Fibroblast of the conjunctiva (primary cell): ENCODE measurements at regions not wholly inside any gene's neighbourhood (a gene's known extent, or its start where the extent isn't known, plus 50 kb on each side); places are given as distances from the start of the nearest gene placed in this dataset.

ENCODE experiments used
- DNase-seq: peaks from one replicate; pipeline ENCODE4 v3.0.0-alpha.2; 2010; ENCODE audit warnings: low read depth

DNA sequence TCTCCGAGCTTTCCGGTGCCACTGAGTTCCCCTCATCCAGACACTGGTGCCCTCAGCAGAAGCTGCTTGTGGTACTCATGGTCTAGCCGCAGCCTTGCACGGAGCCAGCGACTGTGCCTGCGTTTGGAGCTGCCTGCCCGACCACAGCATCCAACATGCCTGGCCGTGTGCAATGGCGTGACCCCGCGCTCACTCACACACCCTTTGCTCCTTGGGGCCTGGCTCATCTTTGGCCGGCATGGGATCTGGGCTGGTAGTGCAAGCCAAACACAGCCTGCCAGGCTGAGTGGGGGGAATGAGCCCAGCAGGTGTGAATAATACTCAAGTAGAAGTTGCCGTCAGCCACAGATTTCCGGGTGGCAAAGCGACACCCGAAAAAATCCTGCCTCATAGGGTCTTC lies 1178.7 kb upstream of the GBE1 start:
- DNase-seq = no peak

- no peak for DNase-seq
Observed at GRCh38 chr3:82939491-82940097, 1178.1 kb upstream of the GBE1 start.

DNA sequence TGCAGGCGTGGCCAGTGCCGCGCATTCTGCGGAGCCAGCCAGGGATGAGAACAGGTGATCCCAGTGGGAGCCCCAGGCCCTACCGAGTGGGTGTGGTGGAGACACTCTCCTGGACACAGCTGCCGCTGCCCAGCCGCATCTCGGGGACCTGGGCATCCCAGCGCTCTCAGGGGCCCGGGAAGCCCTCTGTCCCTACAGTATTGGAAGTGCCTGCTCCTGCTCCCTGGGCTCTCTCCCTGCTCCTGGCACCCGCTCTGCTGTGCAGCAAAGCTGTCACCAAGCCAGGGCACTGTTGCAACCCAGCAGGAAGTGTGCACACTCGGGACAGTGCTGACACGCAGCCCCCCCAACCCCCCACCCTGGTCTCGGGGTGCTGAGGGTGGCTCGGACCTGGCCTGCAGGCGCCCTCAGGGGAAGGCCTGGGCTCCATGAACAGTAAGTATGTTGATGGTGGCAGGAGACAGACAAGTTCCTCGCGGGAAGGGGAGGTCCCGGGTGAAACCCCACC lies 1177.4 kb upstream of the GBE1 start:
- no peak for DNase-seq

GRCh38 chr3:82927309-82928253 lies 1166.1 kb upstream of the GBE1 start:
- no peak for DNase-seq

GRCh38 chr3:82891028-82891427 lies 1129.6 kb upstream of the GBE1 start:
- DNase-seq = no peak

DNA sequence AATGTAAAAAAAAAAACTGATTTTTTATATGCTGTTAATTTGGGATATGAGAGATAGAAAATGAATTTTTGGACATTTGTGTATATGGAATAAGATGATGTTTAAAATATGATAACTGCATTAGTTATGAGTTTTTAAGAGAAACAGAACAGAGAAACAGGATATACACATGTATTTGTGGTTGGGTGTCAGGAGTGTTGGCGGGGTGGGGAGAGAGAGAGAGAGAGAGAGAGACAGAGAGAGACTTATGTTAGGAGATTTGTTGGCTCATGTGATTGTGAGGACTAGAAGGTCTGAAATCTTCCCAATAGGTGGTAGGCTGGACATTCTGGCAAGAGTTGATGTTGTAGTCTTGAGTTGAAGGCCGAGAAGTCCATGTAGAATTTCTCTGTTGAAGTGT lies 1121.6 kb upstream of the GBE1 start:
- DNase-seq = no peak

GRCh38 chr3:82875401-82875800 lies 1114.0 kb upstream of the GBE1 start:
- DNase-seq = no peak

DNA sequence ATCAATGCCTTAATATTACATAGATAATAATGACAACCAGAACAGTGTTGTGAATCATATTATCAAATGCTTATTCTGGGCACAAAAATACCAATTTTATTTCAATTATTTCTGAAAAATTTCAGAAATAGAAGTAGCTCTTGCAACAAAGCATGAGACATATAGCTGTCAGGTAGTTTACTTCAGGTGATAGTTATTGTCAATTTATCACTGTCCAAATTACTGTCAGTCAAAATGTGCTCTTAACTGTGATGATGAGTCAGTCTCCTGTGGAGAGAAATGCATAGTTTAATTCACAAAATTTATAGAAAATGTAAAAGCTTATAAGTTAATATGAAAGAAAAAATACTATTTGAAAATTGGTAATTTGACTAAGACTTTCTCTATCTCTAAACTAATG lies 1078.4 kb upstream of the GBE1 start:
- DNase-seq = no peak

DNA sequence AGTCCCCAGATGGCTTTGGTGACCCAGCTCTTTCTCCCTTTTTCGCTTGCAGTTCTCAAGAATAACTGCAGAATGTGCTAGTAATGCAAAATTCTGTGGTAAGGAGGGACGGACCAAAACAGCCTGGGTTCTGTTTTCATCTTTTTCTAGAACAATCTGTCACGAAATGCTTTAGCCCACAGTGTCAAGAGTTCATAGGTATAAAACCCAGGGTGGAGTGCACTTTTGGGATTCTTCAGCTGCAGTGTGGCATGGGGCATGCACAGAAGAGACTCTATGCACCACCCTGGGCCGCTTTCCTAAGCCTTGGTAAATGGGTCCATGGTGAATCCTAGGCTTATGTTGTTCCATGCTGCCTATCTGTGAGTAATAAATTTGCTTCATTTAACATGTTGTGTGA lies 1072.7 kb upstream of the GBE1 start:
- DNase-seq = no peak

DNA sequence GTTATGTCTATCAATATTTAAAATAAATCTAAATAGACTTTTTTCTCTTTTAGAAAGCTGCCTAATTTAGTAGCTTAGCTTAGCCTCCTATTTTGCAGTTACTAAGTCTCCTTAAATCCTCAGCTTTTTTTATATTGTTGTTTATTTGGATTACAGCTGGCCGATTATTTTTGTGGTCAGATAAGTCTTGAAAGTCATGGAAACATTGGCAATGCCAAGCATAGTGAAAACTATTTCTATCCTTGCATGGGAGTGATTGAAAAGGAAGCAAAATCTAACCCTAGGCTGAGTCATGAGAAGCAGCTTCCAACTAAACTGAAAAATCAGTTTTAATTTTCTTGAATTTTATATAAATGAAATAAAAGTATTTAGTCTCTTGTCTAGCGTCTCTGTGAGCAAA lies 1063.0 kb upstream of the GBE1 start:
- DNase-seq = no peak

DNA sequence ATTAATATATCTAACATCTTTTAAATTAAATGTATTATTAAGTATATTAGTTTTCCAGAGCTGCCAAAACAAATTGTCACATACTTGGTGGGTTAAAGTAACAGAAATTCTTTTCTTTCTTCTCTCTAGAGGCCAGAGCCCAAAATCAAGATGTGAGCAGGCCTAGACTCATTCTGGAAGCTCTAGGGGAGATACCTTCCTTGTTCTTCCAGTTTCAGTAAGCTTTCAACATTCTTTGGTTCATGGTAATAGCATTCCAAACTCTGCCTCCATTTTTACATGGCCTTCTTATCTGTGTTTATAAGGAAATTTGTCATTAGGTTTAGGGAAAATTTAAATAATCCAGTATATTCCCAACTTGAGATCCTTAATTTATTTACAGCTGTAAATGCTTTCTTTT lies 1054.6 kb upstream of the GBE1 start:
- no peak for DNase-seq

DNA sequence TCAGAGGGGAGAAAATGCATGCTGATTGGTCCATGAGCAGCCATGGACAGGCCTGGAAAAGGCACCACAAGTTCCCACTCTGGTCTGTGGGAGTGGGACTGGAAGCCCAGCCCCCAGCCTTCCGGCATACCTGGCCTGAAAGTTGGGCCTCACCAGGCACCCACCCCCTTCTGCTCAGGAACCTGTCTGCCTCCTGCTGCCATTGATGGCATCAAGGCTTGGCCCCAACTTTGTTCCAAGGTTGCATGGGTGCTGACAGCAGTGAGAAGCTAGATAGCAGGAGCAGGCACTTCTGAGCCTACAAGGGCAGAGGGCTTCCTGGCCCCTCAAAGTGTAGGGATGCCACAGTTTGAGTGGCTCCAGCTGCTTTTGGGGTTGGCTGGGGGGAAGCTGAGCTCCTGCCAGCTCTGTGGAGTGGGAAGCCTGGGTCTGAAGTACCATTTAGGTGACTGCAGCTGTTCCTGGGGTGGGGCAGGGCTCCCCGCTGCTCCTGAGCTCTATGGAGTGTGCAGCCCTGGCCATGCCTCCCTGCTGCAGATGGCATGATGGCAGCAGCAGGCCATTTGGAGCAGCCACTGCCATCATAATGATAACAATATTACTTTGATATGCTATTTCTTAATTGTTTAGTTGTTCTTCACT lies 1054.1 kb upstream of the GBE1 start:
- DNase-seq = no peak

DNA sequence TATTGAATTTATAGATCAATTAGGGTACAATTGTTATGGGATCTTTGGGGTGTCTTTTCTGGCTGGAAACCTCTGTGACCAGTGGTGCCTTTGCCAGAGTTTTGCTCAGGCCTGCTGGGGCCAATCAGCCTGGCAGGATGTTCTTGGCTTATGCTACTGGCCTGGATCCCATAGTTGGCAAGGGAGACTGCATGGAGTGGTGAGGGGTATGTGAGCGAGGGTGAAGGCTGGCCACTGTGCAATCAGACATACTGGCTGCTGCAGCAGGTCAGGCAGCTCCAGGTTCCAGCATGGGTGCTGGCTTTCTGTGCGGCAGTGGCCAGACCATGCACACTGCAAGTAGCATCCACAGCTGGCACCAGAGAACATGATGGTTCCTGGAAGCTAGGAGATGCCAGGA lies 1053.2 kb upstream of the GBE1 start:
- DNase-seq = no peak

DNA sequence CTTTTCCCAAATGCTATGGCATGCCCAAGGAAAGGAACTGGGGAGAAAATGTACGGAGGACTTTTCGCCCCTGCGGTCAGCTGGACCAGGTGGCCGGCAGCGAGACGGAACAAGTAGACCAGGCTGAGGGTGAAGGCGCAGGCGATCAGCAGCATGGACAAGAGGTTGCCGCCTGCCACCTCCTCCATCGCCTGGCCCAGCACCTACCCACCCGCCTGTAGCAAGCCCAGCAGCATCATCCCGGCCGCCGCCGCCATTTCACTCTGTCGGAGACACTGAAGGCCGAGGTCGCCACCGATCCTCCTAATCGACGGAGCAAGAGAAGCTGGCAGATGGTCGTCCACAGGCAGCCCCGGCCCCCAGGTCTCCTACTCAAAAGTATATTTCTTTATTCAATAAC lies 1046.3 kb upstream of the GBE1 start:
- no peak for DNase-seq

GRCh38 chr3:82802501-82802900 lies 1041.1 kb upstream of the GBE1 start:
- no peak for DNase-seq

DNA sequence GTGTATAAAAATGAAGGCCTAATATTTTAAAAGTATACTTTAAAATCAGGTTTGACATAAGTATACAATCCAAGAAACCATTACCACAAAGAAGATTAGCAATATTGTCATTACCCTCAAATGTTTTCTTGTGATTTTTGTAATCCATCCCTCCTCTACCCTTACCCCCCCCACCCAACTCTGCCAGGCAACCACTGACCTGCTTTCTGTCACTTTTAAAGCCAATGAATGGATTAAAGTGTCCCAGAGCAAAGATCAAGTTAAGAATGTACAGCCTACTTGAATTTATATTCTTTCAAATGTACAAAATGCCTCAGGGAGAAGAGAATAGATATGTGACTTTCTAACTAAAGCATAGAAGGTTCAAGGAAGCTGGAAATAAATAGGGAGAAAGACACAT lies 1038.8 kb upstream of the GBE1 start:
- DNase-seq = no peak

DNA sequence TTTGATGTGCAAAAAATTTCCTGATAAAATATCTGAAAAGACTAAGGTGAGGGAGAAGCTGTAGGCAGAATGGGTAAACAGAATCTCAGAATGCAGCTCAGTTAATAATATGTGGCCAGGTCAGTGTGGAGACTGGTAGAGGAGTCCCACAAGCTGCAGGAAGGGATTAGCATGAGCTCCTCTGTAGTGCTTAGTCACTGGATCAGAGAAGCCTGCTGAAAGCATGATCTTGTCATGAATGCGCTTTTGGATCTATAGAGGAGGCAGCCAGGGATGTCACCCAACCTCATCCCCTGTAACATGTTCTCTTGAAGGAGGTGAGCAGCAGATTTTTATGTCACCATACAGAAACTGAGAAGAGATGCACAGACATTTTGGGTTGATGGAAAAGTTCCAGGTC lies 1035.3 kb upstream of the GBE1 start:
- no peak for DNase-seq

- DNase-seq = no peak
Observed at GRCh38 chr3:82791241-82791640, 1029.8 kb upstream of the GBE1 start.

- no peak for DNase-seq
Observed at GRCh38 chr3:82790307-82791097, 1029.1 kb upstream of the GBE1 start.

GRCh38 chr3:82783194-82783593 lies 1021.7 kb upstream of the GBE1 start:
- DNase-seq = no peak

- no peak for DNase-seq
Observed at GRCh38 chr3:82773207-82773606, 1011.8 kb upstream of the GBE1 start.

DNA sequence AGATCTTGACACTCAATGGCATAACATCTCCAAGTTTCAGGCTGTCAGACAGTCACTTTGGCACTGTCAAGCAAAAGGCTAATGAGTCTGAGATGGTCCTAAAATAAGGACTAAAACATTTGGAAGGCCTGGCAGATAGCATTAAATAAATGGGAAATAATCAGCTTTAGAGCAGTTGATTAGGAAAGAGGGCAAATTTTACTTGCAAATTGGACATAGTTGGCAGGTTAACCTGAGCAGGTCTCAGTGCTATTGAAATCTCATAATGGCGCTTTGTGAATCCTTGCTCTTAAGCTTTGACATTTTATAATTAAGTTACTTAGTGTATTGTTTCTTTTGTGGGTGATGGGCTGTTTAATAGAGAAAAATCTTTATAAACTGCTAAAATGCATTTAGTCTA lies 1003.1 kb upstream of the GBE1 start:
- no peak for DNase-seq
